ENCODE measurements at regions not wholly inside any gene's neighbourhood (a gene's known extent, or its start where the extent isn't known, plus 50 kb on each side); places are given as distances from the start of the nearest gene placed in this dataset.

DNA sequence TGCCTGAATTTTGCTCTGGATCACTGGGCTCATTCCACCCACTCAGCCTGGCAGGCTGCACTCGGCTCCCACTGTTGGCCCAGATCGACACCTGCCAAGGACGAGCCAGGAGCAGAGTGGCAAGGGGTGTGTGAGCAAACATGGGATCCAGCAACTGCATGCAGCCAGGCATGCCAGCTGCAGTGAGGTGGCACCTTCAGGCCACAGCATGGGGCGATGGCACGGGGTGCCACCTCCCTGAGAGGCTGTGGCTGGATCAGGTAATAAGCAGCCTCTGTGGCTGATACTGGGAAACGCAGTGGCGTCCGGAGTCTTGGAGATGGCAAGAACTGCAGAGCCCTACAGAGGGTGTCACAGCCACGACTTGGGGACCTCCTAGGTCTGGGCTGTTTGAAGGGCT lies 244.5 kb upstream of the FSTL5 start:
- Histone ChIP-seq H3K9me3 (ENCODE audit: control insufficient read depth in 4 of 4, low read length in 3 of 4) (no peaks in the 10 kb centered on the region), H3K4me3 (ENCODE audit: low read depth in 1 of 3, low read length in 3 of 3) (no peak overlapping the region), H3K4me1 (ENCODE audit: control insufficient read depth in 4 of 4, insufficient read depth in 4 of 4, low read length in 3 of 4) (peaks cover 0 to 2% (median 0%) of the 10 kb centered on the region in 4 donors), H3K9ac (ENCODE audit: low read depth in 1 of 2, low read length in 2 of 2) (no peak overlapping the region), H3K36me3 (ENCODE audit: control insufficient read depth in 4 of 4, insufficient read depth in 3 of 4, low read depth in 1 of 4, low read length in 3 of 4) (no peaks in the 10 kb centered on the region), H3K27ac (ENCODE audit: low read depth in 1 of 2, low read length in 2 of 2) (no peak overlapping the region), H3K27me3 (ENCODE audit: control insufficient read depth in 4 of 4, insufficient read depth in 4 of 4, low read length in 3 of 4) (no peaks in the 10 kb centered on the region)
- 67% methylated on average over 9 of the region's 9 CpGs for WGBS
- TF ChIP-seq SP1 (IDR thresholded peaks at IDR 0.05) = no peak
- TF ChIP-seq, protein P1, sequence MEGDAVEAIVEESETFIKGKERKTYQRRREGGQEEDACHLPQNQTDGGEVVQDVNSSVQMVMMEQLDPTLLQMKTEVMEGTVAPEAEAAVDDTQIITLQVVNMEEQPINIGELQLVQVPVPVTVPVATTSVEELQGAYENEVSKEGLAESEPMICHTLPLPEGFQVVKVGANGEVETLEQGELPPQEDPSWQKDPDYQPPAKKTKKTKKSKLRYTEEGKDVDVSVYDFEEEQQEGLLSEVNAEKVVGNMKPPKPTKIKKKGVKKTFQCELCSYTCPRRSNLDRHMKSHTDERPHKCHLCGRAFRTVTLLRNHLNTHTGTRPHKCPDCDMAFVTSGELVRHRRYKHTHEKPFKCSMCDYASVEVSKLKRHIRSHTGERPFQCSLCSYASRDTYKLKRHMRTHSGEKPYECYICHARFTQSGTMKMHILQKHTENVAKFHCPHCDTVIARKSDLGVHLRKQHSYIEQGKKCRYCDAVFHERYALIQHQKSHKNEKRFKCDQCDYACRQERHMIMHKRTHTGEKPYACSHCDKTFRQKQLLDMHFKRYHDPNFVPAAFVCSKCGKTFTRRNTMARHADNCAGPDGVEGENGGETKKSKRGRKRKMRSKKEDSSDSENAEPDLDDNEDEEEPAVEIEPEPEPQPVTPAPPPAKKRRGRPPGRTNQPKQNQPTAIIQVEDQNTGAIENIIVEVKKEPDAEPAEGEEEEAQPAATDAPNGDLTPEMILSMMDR (IDR thresholded peaks at IDR 0.05; ENCODE audit: low read depth, low read length, missing input control) = no peak
- no peak for TF ChIP-seq JUND (IDR thresholded peaks at IDR 0.05)
- TF ChIP-seq EGR1 (IDR thresholded peaks at IDR 0.05; ENCODE audit: low read depth in 2 of 2) = no peak
- no peak for TF ChIP-seq MAX (IDR thresholded peaks at IDR 0.05)
- no peak for TF ChIP-seq FOXA1 (IDR thresholded peaks at IDR 0.05)
- TF ChIP-seq, protein P2, sequence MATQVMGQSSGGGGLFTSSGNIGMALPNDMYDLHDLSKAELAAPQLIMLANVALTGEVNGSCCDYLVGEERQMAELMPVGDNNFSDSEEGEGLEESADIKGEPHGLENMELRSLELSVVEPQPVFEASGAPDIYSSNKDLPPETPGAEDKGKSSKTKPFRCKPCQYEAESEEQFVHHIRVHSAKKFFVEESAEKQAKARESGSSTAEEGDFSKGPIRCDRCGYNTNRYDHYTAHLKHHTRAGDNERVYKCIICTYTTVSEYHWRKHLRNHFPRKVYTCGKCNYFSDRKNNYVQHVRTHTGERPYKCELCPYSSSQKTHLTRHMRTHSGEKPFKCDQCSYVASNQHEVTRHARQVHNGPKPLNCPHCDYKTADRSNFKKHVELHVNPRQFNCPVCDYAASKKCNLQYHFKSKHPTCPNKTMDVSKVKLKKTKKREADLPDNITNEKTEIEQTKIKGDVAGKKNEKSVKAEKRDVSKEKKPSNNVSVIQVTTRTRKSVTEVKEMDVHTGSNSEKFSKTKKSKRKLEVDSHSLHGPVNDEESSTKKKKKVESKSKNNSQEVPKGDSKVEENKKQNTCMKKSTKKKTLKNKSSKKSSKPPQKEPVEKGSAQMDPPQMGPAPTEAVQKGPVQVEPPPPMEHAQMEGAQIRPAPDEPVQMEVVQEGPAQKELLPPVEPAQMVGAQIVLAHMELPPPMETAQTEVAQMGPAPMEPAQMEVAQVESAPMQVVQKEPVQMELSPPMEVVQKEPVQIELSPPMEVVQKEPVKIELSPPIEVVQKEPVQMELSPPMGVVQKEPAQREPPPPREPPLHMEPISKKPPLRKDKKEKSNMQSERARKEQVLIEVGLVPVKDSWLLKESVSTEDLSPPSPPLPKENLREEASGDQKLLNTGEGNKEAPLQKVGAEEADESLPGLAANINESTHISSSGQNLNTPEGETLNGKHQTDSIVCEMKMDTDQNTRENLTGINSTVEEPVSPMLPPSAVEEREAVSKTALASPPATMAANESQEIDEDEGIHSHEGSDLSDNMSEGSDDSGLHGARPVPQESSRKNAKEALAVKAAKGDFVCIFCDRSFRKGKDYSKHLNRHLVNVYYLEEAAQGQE (IDR thresholded peaks at IDR 0.05) = no peak
- TF ChIP-seq NR2F2 (IDR thresholded peaks at IDR 0.05) = no peak
- TF ChIP-seq HNF4G (IDR thresholded peaks at IDR 0.05) = no peak
- no peak for TF ChIP-seq ZBTB33 (IDR thresholded peaks at IDR 0.05)
- no peak for TF ChIP-seq RAD21 (IDR thresholded peaks at IDR 0.05)
- TF ChIP-seq TAF1 (conservative IDR thresholded peaks at IDR 0.05) = no peak
- DNase-seq (ENCODE audit: low spot score) = no peak

GRCh38 chr4:162406637-162407365 lies 243.0 kb upstream of the FSTL5 start:
- no peaks in the 10 kb centered on the region for H3K27me3 ChIP-seq (ENCODE audit: control insufficient read depth in 4 of 4, insufficient read depth in 4 of 4, low read length in 3 of 4)
- H3K4me3 ChIP-seq (ENCODE audit: low read depth in 1 of 3, low read length in 3 of 3) = no peak overlapping the region
- H3K36me3 ChIP-seq (ENCODE audit: control insufficient read depth in 4 of 4, insufficient read depth in 3 of 4, low read depth in 1 of 4, low read length in 3 of 4) = no peaks in the 10 kb centered on the region
- no peaks in the 10 kb centered on the region for H3K9me3 ChIP-seq (ENCODE audit: control insufficient read depth in 4 of 4, low read length in 3 of 4)
- peaks cover 0 to 2% (median 0%) of the 10 kb centered on the region in 4 donors for H3K4me1 ChIP-seq (ENCODE audit: control insufficient read depth in 4 of 4, insufficient read depth in 4 of 4, low read length in 3 of 4)
- WGBS = 59% methylated on average over 7 of the region's 7 CpGs
- H3K27ac ChIP-seq (ENCODE audit: low read depth in 1 of 2, low read length in 2 of 2) = no peak overlapping the region
- H3K9ac ChIP-seq (ENCODE audit: low read depth in 1 of 2, low read length in 2 of 2) = no peak overlapping the region
- no peak for DNase-seq (ENCODE audit: low spot score)
- TF ChIP-seq JUND (IDR thresholded peaks at IDR 0.05) = no peak
- no peak for TF ChIP-seq TAF1 (conservative IDR thresholded peaks at IDR 0.05)
- TF ChIP-seq RAD21 (IDR thresholded peaks at IDR 0.05) = no peak
- no peak for TF ChIP-seq ZBTB33 (IDR thresholded peaks at IDR 0.05)
- TF ChIP-seq, protein P1 (IDR thresholded peaks at IDR 0.05; ENCODE audit: low read depth, low read length, missing input control) = no peak
- no peak for TF ChIP-seq SP1 (IDR thresholded peaks at IDR 0.05)
- no peak for TF ChIP-seq HNF4G (IDR thresholded peaks at IDR 0.05)
- TF ChIP-seq NR2F2 (IDR thresholded peaks at IDR 0.05) = no peak
- TF ChIP-seq MAX (IDR thresholded peaks at IDR 0.05) = no peak
- peak in 1 of 2 donors; percentile 6 for TF ChIP-seq RXRA (IDR thresholded peaks at IDR 0.05)
- no peak for TF ChIP-seq GABPA (IDR thresholded peaks at IDR 0.05 in 1 of 2, conservative IDR thresholded peaks at IDR 0.05 in 1 of 2)
- TF ChIP-seq EGR1 (IDR thresholded peaks at IDR 0.05; ENCODE audit: low read depth in 2 of 2) = no peak
- TF ChIP-seq HNF4A (conservative IDR thresholded peaks at IDR 0.05) = peak in 1 of 2 donors; percentile 43
- TF ChIP-seq FOXA1 (IDR thresholded peaks at IDR 0.05) = no peak

Data from liver (tissue), 8 donors.